GM12878 (cell line): ENCODE measurements at regions not wholly inside any gene's neighbourhood (a gene's known extent, or its start where the extent isn't known, plus 50 kb on each side); places are given as distances from the start of the nearest gene placed in this dataset.

Experiments used
- ATAC-seq: fragments of 200-7000 bp; cut with Tn5 transposase; 3 replicates; pipeline ENCODE4 v1.9.1; 2020; ENCODE audit warnings: mild to moderate bottlenecking, moderate library complexity
- BruUV-seq: library from RNA; stranded (reverse); fragments of 400-500 nt; replicated peaks from 2 replicates; lab custom pipeline; 2021; lab: Mats Ljungman, UMichigan
- CTCF ChIA-PET: fragments of 300-600 bp; sonication (Branson Sonifier 250); formaldehyde crosslinking; extraction: SDS; loops from one replicate; lab custom pipeline; 2021; ENCODE audit warnings: inconsistent platforms; lab: Yijun Ruan, JAX
- POLR2A ChIA-PET: fragments of 350-600 bp; formaldehyde crosslinking; extraction: SDS; loops from one replicate; lab custom pipeline; 2021; ENCODE audit warnings: inconsistent platforms; lab: Charles Lee
- RAD21 ChIA-PET: fragments of 300-600 bp; sonication (Branson Sonifier 250); formaldehyde crosslinking; loops from one replicate; lab custom pipeline; 2023; ENCODE audit warnings: antibody characterized with exemption; ENCODE audit not compliant: unreplicated experiment; lab: Charles Lee
- SMC1A ChIA-PET: fragments of 300-600 bp; sonication (Branson Sonifier 250); formaldehyde crosslinking; loops from one replicate; lab custom pipeline; 2023; ENCODE audit not compliant: unreplicated experiment, uncharacterized antibody; lab: Charles Lee
- DNase-seq: peaks from one replicate; pipeline ENCODE4 v3.0.0-alpha.2; 2011; ENCODE audit warnings: low read depth, low spot score
- FAIRE-seq: peaks from 3 replicates; lab custom pipeline; 2011; peaks lifted over from hg19 to GRCh38; lab: Jason Lieb, UNC
- H2AFZ ChIP-seq: 2 replicates; pipeline ENCODE4 v1.6.0; 2011; ENCODE audit warnings: low read depth, low read length, control low read depth; ENCODE audit not compliant: control insufficient read depth
- H3K27ac ChIP-seq: 2 replicates; pipeline ENCODE4 v1.5.1; 2011; ENCODE audit warnings: control low read depth; ENCODE audit not compliant: control insufficient read depth, insufficient read depth
- H3K27me3 ChIP-seq, 2 experiments: replicated peaks in 1 of 2; 2 replicates each; pipeline versions ENCODE4 v1.6.0 to v1.6.1; 2011; ENCODE audit warnings: low read length in 1 of 2; ENCODE audit not compliant: control insufficient read depth in 2 of 2, insufficient read depth in 2 of 2
- H3K36me3 ChIP-seq, 2 experiments: 2 replicates each; pipeline ENCODE4 v1.5.1; 2011; ENCODE audit warnings: low read length in 1 of 2; ENCODE audit not compliant: control insufficient read depth in 2 of 2, insufficient read depth in 2 of 2
- H3K4me1 ChIP-seq: 2 replicates; pipeline ENCODE4 v1.6.1; 2011; ENCODE audit warnings: mild to moderate bottlenecking, low read length, moderate library complexity, mixed read lengths; ENCODE audit not compliant: control insufficient read depth, insufficient read depth
- H3K4me2 ChIP-seq: 2 replicates; pipeline ENCODE4 v1.6.0; 2011; ENCODE audit warnings: control low read depth; ENCODE audit not compliant: control insufficient read depth, insufficient read depth
- H3K4me3 ChIP-seq: fragments of 200-600 bp; sonication (generic); 2 replicates; pipeline ENCODE4 v1.5.1; 2016
- H3K79me2 ChIP-seq: 2 replicates; pipeline ENCODE4 v1.6.0; 2011; ENCODE audit warnings: low read length; ENCODE audit not compliant: control insufficient read depth, insufficient read depth
- H3K9ac ChIP-seq: 2 replicates; pipeline ENCODE4 v1.8.0; 2011; ENCODE audit warnings: low read length, control low read depth, mixed read lengths; ENCODE audit not compliant: control insufficient read depth, insufficient read depth
- H3K9me3 ChIP-seq: replicated peaks from 3 replicates; pipeline ENCODE4 v1.5.1; 2011; ENCODE audit warnings: mild to moderate bottlenecking, low read length; ENCODE audit not compliant: control insufficient read depth, insufficient read depth
- H4K20me1 ChIP-seq: 2 replicates; pipeline ENCODE4 v1.6.0; 2011; ENCODE audit not compliant: control insufficient read depth, insufficient read depth
- DPF2 ChIP-seq: fragments of 450-650 bp; IDR thresholded peaks from 2 replicates; pipeline ENCODE4 v1.6.1; 2017; ENCODE audit warnings: mild to moderate bottlenecking
- ETV6 ChIP-seq, 2 experiments: fragments of 450-650 bp in 1 of 2; IDR thresholded peaks in 1 of 2; conservative IDR thresholded peaks in 1 of 2; 2 replicates each; pipeline ENCODE4 v1.6.1; 2014; ENCODE audit warnings: antibody characterized with exemption in 1 of 2, borderline replicate concordance in 1 of 2, low read depth in 1 of 2, mild to moderate bottlenecking in 1 of 2, moderate library complexity in 1 of 2
- IKZF1 ChIP-seq: fragments of 450-650 bp; conservative IDR thresholded peaks from 2 replicates; pipeline ENCODE4 v1.6.1; 2017; ENCODE audit warnings: antibody characterized with exemption, mild to moderate bottlenecking
- NFYA ChIP-seq: IDR thresholded peaks from 2 replicates; pipeline ENCODE4 v1.6.1; 2011; ENCODE audit warnings: low read depth, mild to moderate bottlenecking, low read length, improper control_type of control experiment, borderline replicate concordance
- SIN3A ChIP-seq: IDR thresholded peaks from 2 replicates; pipeline ENCODE4 v1.6.1; 2012; ENCODE audit warnings: low read depth, low read length, improper control_type of control experiment
- SP1 ChIP-seq: IDR thresholded peaks from one replicate; pipeline ENCODE4 v1.6.1; 2011; ENCODE audit warnings: low read depth, low read length
- ZSCAN29 ChIP-seq: fragments of 450-650 bp; IDR thresholded peaks from 2 replicates; pipeline ENCODE4 v1.6.1; 2017; ENCODE audit warnings: mild to moderate bottlenecking, moderate library complexity
- WGBS: methylation state at CpG from one replicate; pipeline ENCODE4 v1.1.6; 2016; ENCODE audit warnings: low lambda C conversion rate; ENCODE audit not compliant: insufficient replicate concordance, insufficient coverage; ENCODE audit errors: missing lambda C conversion rate; 5-methylcytosine and 5-hydroxymethylcytosine counted together
- in situ Hi-C: fragments of 300-500 bp; cut with MboI; formaldehyde crosslinking; loops from 9 replicates; pipeline ENCODE4 v1.14.3; 2018; ENCODE audit warnings: mixed read lengths
- intact Hi-C: fragments of 100-400 bp; cut with micrococcal nuclease; formaldehyde crosslinking; loops from one replicate; pipeline ENCODE4 v1.14.2; 2022; ENCODE audit not compliant: unreplicated experiment
- TF ChIP-seq, protein P1 (sequence below): fragments of 450-650 bp; formaldehyde crosslinking; IDR thresholded peaks from 2 replicates; pipeline ENCODE4 v1.4.0; 2020; ENCODE audit warnings: mild to moderate bottlenecking, moderate library complexity
- TF ChIP-seq, protein P2 (sequence below): fragments of 450-650 bp; IDR thresholded peaks from 2 replicates; pipeline ENCODE4 v1.6.1; 2014; ENCODE audit warnings: mild to moderate bottlenecking

DNA sequence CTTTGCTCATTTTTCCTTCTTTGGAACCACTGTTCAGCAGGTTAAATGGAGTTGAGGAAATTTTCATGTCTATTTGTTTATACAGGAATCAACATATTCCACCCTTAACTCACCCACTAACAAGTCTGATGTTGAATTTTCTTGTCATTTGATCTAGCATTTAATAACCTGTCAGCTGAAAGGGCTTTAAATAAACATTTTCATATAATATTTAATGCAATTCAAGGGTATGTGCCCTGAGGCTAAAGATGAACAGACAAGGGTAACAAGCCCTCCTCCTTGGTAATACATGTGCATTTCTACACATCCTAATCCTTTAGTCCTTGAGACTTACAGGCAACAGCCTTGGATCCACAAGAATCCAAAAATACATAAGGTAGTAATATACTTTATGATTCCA lies 435.0 kb upstream of the NR2F2 start (continued):
- TF ChIP-seq, protein P1, sequence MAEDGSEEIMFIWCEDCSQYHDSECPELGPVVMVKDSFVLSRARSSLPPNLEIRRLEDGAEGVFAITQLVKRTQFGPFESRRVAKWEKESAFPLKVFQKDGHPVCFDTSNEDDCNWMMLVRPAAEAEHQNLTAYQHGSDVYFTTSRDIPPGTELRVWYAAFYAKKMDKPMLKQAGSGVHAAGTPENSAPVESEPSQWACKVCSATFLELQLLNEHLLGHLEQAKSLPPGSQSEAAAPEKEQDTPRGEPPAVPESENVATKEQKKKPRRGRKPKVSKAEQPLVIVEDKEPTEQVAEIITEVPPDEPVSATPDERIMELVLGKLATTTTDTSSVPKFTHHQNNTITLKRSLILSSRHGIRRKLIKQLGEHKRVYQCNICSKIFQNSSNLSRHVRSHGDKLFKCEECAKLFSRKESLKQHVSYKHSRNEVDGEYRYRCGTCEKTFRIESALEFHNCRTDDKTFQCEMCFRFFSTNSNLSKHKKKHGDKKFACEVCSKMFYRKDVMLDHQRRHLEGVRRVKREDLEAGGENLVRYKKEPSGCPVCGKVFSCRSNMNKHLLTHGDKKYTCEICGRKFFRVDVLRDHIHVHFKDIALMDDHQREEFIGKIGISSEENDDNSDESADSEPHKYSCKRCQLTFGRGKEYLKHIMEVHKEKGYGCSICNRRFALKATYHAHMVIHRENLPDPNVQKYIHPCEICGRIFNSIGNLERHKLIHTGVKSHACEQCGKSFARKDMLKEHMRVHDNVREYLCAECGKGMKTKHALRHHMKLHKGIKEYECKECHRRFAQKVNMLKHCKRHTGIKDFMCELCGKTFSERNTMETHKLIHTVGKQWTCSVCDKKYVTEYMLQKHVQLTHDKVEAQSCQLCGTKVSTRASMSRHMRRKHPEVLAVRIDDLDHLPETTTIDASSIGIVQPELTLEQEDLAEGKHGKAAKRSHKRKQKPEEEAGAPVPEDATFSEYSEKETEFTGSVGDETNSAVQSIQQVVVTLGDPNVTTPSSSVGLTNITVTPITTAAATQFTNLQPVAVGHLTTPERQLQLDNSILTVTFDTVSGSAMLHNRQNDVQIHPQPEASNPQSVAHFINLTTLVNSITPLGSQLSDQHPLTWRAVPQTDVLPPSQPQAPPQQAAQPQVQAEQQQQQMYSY (CRISPR knock-in tag) = no peak
- no peak for TF ChIP-seq DPF2
- no peak for TF ChIP-seq ZSCAN29

DNA sequence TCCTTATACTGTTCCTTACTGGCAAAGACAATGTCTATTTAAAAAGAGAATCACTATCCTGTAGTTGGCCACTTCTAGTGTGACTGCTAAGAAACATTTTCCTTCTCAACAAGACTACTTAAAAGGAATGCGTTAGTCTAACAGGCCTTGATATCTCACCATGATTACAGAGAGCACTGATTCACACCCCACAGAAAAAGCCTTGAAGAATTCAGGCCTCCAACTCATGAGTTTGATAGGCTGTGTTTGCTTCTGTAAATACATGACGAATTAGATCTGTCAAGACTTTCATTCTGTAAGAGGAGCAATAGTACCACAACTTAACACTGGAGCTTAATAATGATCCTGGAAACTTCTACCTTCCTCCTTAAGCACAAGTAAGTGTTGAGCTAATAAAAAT lies 432.8 kb upstream of the NR2F2 start:
- ATAC-seq = no peak
- Histone ChIP-seq H4K20me1 (no peaks in the 10 kb centered on the region), H3K9me3 (no peaks in the 10 kb centered on the region; the same call in 2 of the 3 replicates), H3K9ac (no peak overlapping the region), H3K27me3 (no peaks in the 10 kb centered on the region), H3K27ac (no peak overlapping the region), H3K79me2 (no peaks in the 10 kb centered on the region)
- RAD21 ChIA-PET = interaction anchor here (1.2 to 1.5 kb wide), 2 partner anchors 12 to 42 kb away, joined by 3 to 4 read pairs; no protein-coding TSS in a partner anchor
- CTCF ChIA-PET = interaction anchor here (1.1 to 1.5 kb wide), 2 partner anchors 11 to 148 kb away, joined by 3 read pairs; no protein-coding TSS in a partner anchor
- POLR2A ChIA-PET = interaction anchor here (0.9 to 1.1 kb wide), 2 partner anchors 9 to 14 kb away, joined by 3 read pairs; no protein-coding TSS in a partner anchor
- no TSS peak for BruUV-seq
- SMC1A ChIA-PET = interaction anchor here (0.8 to 2.5 kb wide), 6 partner anchors 9 to 32 kb away, joined by 3 to 11 read pairs (median 3); no protein-coding TSS in a partner anchor
- no peak for TF ChIP-seq NFYA
- TF ChIP-seq ETV6 (conservative IDR thresholded peaks at IDR 0.05 in 1 of 2, IDR thresholded peaks at IDR 0.05 in 1 of 2; ENCODE audit: borderline replicate concordance in 1 of 2, low read depth in 1 of 2) = no peak
- no peak for TF ChIP-seq SIN3A
- TF ChIP-seq IKZF1 = no peak
- no peak for TF ChIP-seq SP1
- TF ChIP-seq, protein P2, sequence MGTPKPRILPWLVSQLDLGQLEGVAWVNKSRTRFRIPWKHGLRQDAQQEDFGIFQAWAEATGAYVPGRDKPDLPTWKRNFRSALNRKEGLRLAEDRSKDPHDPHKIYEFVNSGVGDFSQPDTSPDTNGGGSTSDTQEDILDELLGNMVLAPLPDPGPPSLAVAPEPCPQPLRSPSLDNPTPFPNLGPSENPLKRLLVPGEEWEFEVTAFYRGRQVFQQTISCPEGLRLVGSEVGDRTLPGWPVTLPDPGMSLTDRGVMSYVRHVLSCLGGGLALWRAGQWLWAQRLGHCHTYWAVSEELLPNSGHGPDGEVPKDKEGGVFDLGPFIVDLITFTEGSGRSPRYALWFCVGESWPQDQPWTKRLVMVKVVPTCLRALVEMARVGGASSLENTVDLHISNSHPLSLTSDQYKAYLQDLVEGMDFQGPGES = no peak
- TF ChIP-seq, all 136 proteins: peak for 0
- intact Hi-C loops (no loop called here), in situ Hi-C loops (no loop called here)
- no peaks in the 10 kb centered on the region for H3K4me1 ChIP-seq
- no peak for FAIRE-seq
- H2AFZ ChIP-seq = no peak overlapping the region
- no peaks in the 10 kb centered on the region for H3K36me3 ChIP-seq
- no peak for DNase-seq
- H3K4me2 ChIP-seq = no peak overlapping the region
- no peak overlapping the region for H3K4me3 ChIP-seq
- 84% methylated on average over 2 of the region's 2 CpGs for WGBS
